NCI-H2081 treated with DMSO at 0.1 percent for 48 hours (cell line): ENCODE measurements at regions not wholly inside any gene's neighbourhood (a gene's known extent, or its start where the extent isn't known, plus 50 kb on each side); places are given as distances from the start of the nearest gene placed in this dataset.

Source experiments
- DNase-seq: peaks from one replicate; lab custom pipeline; 2025; lab: John Stamatoyannopoulos, UW

- no peak for DNase-seq
Observed at GRCh38 chr5:74059706-74060105, 433.7 kb downstream of the ARHGEF28 start.

- DNase-seq, result no peak
Observed at GRCh38 chr5:74056789-74057164, 430.8 kb downstream of the ARHGEF28 start.

- no peak for DNase-seq
Observed at GRCh38 chr5:74056107-74056788, 430.3 kb downstream of the ARHGEF28 start.

- DNase-seq, result peak; percentile 56
Observed at GRCh38 chr5:74055486-74056106, 429.6 kb downstream of the ARHGEF28 start.

GRCh38 chr5:74054641-74055421, 428.8 kb downstream of the ARHGEF28 start:
- DNase-seq, result no peak

- DNase-seq, result peak; percentile 65
Observed at GRCh38 chr5:74054139-74054538, 428.1 kb downstream of the ARHGEF28 start.

- DNase-seq, result no peak
Observed at GRCh38 chr5:74052441-74053221, 426.6 kb downstream of the ARHGEF28 start.

GRCh38 chr5:74051076-74051475, 425.1 kb downstream of the ARHGEF28 start:
- no peak for DNase-seq

GRCh38 chr5:74044936-74045335, 418.9 kb downstream of the ARHGEF28 start:
- DNase-seq, result no peak

GRCh38 chr5:74042959-74043358, 417.0 kb downstream of the ARHGEF28 start:
- no peak for DNase-seq

GRCh38 chr5:74042559-74042958, 416.6 kb downstream of the ARHGEF28 start:
- no peak for DNase-seq

- DNase-seq, result no peak
Observed at GRCh38 chr5:74041913-74042312, 415.9 kb downstream of the ARHGEF28 start.

- no peak for DNase-seq
Observed at GRCh38 chr5:74040811-74041491, 415.0 kb downstream of the ARHGEF28 start.

GRCh38 chr5:74040065-74040551, 414.1 kb downstream of the ARHGEF28 start:
- DNase-seq, result no peak

- no peak for DNase-seq
Observed at GRCh38 chr5:74037321-74037720, 411.3 kb downstream of the ARHGEF28 start.

GRCh38 chr5:74035521-74035937, 409.5 kb downstream of the ARHGEF28 start:
- DNase-seq, result no peak

- no peak for DNase-seq
Observed at GRCh38 chr5:74034733-74035132, 408.7 kb downstream of the ARHGEF28 start.

- DNase-seq, result no peak
Observed at GRCh38 chr5:74032617-74033016, 406.6 kb downstream of the ARHGEF28 start.

GRCh38 chr5:74031536-74031935, 405.5 kb downstream of the ARHGEF28 start:
- DNase-seq, result no peak

- no peak for DNase-seq
Observed at GRCh38 chr5:74030821-74031220, 404.8 kb downstream of the ARHGEF28 start.

GRCh38 chr5:74030371-74030770, 404.4 kb downstream of the ARHGEF28 start:
- no peak for DNase-seq

GRCh38 chr5:74028976-74029375, 403.0 kb downstream of the ARHGEF28 start:
- DNase-seq, result no peak
